ENCODE measurements at regions not wholly inside any gene's neighbourhood (a gene's known extent, or its start where the extent isn't known, plus 50 kb on each side); places are given as distances from the start of the nearest gene placed in this dataset.

DNA sequence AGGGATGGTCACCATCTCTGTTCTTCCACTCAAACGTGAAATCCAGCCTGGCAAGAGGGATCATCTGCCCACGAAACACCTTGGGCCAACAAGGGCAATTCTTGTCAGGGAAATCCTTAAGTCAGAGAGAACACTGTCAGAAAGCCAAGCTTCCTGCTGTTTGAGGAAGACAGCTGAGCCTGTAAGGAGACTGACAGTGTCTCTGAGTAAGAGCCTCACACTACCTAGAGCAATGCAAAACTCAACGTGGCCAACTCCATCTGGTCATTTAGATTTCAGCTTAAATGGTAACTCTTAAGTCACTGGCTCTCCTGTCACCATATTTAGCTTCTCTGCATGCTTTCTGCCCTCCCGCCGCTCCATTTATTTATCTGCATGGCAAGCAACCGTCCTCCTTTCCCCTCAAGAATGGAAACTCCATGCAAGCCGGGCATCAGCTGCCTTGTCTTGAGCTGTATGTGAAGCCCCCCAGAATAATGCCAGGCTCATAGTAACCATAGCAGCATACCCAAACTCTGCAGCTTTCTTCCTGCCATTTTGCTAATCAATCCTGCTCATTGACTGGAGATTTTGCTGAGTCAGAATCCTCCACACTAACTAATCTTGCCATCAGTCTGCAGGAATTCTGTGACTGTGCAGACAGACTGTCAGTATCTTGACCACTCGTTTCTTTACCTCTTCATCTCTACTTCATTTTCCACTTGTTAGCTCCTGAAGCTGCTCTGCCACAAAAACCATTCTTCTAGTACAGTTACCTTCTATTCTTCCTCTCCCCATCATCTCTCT, 159.8 kb downstream of the IRS2 start:
- Histone ChIP-seq H3K27ac (ENCODE audit: control insufficient read depth, insufficient read depth) (no peak overlapping the region), H3K4me3 (no peak overlapping the region), H3K9ac (ENCODE audit: control insufficient read depth, insufficient read depth, low read length) (no peak overlapping the region), H4K20me1 (ENCODE audit: control insufficient read depth, insufficient read depth) (no peaks in the 10 kb centered on the region), H3K36me3 (ENCODE audit: control insufficient read depth in 2 of 2, insufficient read depth in 2 of 2, low read length in 1 of 2) (no peaks in the 10 kb centered on the region), H3K9me3 (replicated peaks; ENCODE audit: control insufficient read depth, insufficient read depth, low read length) (no peaks in the 10 kb centered on the region; the same call in 2 of the 3 replicates), H2AFZ (ENCODE audit: control insufficient read depth, low read depth, low read length) (no peak overlapping the region), H3K4me2 (ENCODE audit: control insufficient read depth, insufficient read depth) (no peak overlapping the region), H3K4me1 (ENCODE audit: control insufficient read depth, insufficient read depth, low read length) (no peaks in the 10 kb centered on the region), H3K79me2 (ENCODE audit: control insufficient read depth, insufficient read depth, low read length) (no peaks in the 10 kb centered on the region), H3K27me3 (replicated peaks in 1 of 2; ENCODE audit: control insufficient read depth in 2 of 2, insufficient read depth in 2 of 2, low read length in 1 of 2) (no peaks in the 10 kb centered on the region)
- BruUV-seq (replicated peaks): no TSS peak
- TF ChIP-seq ATF7 (IDR thresholded peaks at IDR 0.05; ENCODE audit: low read depth): no peak
- TF ChIP-seq TCF3 (IDR thresholded peaks at IDR 0.05; ENCODE audit: borderline replicate concordance, insufficient read depth, low read depth, low read length): no peak
- TF ChIP-seq, protein P1, sequence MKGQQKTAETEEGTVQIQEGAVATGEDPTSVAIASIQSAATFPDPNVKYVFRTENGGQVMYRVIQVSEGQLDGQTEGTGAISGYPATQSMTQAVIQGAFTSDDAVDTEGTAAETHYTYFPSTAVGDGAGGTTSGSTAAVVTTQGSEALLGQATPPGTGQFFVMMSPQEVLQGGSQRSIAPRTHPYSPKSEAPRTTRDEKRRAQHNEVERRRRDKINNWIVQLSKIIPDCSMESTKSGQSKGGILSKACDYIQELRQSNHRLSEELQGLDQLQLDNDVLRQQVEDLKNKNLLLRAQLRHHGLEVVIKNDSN (IDR thresholded peaks at IDR 0.05; ENCODE audit: borderline replicate concordance, extremely low read length, insufficient read depth, low read depth, low read length): no peak
- TF ChIP-seq ZNF622 (IDR thresholded peaks at IDR 0.05): no peak
- no peak for TF ChIP-seq NFYB (IDR thresholded peaks at IDR 0.05; ENCODE audit: insufficient read depth, low read depth, low read length)
- TF ChIP-seq, protein P2, sequence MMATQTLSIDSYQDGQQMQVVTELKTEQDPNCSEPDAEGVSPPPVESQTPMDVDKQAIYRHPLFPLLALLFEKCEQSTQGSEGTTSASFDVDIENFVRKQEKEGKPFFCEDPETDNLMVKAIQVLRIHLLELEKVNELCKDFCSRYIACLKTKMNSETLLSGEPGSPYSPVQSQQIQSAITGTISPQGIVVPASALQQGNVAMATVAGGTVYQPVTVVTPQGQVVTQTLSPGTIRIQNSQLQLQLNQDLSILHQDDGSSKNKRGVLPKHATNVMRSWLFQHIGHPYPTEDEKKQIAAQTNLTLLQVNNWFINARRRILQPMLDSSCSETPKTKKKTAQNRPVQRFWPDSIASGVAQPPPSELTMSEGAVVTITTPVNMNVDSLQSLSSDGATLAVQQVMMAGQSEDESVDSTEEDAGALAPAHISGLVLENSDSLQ (IDR thresholded peaks at IDR 0.05): no peak
- no peak for TF ChIP-seq MTA2 (IDR thresholded peaks at IDR 0.05; ENCODE audit: low read depth)
- TF ChIP-seq, protein P3, sequence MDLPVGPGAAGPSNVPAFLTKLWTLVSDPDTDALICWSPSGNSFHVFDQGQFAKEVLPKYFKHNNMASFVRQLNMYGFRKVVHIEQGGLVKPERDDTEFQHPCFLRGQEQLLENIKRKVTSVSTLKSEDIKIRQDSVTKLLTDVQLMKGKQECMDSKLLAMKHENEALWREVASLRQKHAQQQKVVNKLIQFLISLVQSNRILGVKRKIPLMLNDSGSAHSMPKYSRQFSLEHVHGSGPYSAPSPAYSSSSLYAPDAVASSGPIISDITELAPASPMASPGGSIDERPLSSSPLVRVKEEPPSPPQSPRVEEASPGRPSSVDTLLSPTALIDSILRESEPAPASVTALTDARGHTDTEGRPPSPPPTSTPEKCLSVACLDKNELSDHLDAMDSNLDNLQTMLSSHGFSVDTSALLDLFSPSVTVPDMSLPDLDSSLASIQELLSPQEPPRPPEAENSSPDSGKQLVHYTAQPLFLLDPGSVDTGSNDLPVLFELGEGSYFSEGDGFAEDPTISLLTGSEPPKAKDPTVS (IDR thresholded peaks at IDR 0.05; ENCODE audit: low read depth, low read length): no peak
- no peak for TF ChIP-seq CREM (IDR thresholded peaks at IDR 0.05; ENCODE audit: low read depth)
- no peak for TF ChIP-seq NR2F1 (conservative IDR thresholded peaks at IDR 0.05)
- intact Hi-C loops (cut with micrococcal nuclease; ENCODE audit: unreplicated experiment): no loop called here
- in situ Hi-C loops (cut with MboI): no loop called here
- no peak for DNase-seq (ENCODE audit: low read depth, low spot score)
- CTCF ChIA-PET: no interaction called here
- no peak for ATAC-seq
- no peak for FAIRE-seq
- WGBS (ENCODE audit: insufficient coverage, insufficient replicate concordance, low lambda C conversion rate, missing lambda C conversion rate): 7% methylated on average over 8 of the region's 8 CpGs
- SMC1A ChIA-PET (ENCODE audit: uncharacterized antibody, unreplicated experiment): no interaction called here
- POLR2A ChIA-PET: no interaction called here
- RAD21 ChIA-PET (ENCODE audit: unreplicated experiment): no interaction called here

Measured in GM12878 (cell line).